Progenitor cell of endocrine pancreas (in vitro differentiated cells): ENCODE measurements at regions not wholly inside any gene's neighbourhood (a gene's known extent, or its start where the extent isn't known, plus 50 kb on each side); places are given as distances from the start of the nearest gene placed in this dataset.
"Not testable (repeated sequence)": the region's sequence is repeated elsewhere in the genome, so short reads cannot be mapped to it uniquely, and the experiment has no call there.

Experiments
- DNase-seq: peaks from one replicate; pipeline ENCODE4 v3.0.0; 2021; ENCODE audit warnings: low spot score; ENCODE audit not compliant: unreplicated experiment
- H3K27ac Mint-ChIP-seq: 2 replicates; pipeline ENCODE4 v1.8.0; 2021; ENCODE audit warnings: mild to moderate bottlenecking, moderate library complexity, mixed read lengths
- H3K27me3 Mint-ChIP-seq: 2 replicates; pipeline ENCODE4 v1.8.0; 2021; ENCODE audit warnings: mixed read lengths
- H3K36me3 Mint-ChIP-seq: 2 replicates; pipeline ENCODE4 v1.8.0; 2022; ENCODE audit warnings: mixed read lengths; ENCODE audit not compliant: insufficient read depth
- H3K4me1 Mint-ChIP-seq: 2 replicates; pipeline ENCODE4 v1.8.0; 2021; ENCODE audit warnings: low read depth, mixed read lengths
- H3K4me3 Mint-ChIP-seq: 2 replicates; pipeline ENCODE4 v1.8.0; 2021; ENCODE audit warnings: low read depth, mild to moderate bottlenecking, moderate library complexity, mixed read lengths
- H3K9me3 Mint-ChIP-seq: 2 replicates; pipeline ENCODE4 v1.8.0; 2021; ENCODE audit warnings: low read depth, mixed read lengths
- TF ChIP-seq, protein P1 (sequence below): fragments of 200-600 bp; sonication (generic); IDR thresholded peaks from one replicate; pipeline ENCODE4 v1.5.0; 2021; ENCODE audit warnings: antibody characterized with exemption, mild to moderate bottlenecking; ENCODE audit not compliant: unreplicated experiment

DNA sequence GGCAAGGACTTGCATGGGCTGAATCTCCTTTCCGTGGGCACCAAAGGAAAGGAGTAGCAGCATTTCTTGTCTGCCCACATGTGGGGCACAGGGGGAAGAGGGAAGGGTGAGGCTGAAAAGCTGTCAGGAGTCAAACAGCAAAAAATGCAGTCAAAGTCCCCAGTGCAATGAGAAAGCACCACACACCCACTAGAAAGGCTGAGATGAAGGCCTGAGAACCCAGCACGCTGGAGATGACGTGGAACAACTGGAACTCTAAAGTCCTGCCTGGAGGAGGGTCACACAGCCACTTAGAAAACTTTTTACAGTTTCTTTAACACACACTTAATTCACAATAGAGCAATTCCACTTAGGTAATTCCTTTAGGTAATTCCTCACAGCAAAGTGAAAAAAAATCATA, 94.6 kb upstream of the IGFBPL1 start:
- H3K27me3 Mint-ChIP-seq, result no peaks in the 10 kb centered on the region
- H3K9me3 Mint-ChIP-seq, result no peaks in the 10 kb centered on the region
- no peaks in the 10 kb centered on the region for H3K36me3 Mint-ChIP-seq
- no peak for DNase-seq
- no peaks in the 10 kb centered on the region for H3K4me1 Mint-ChIP-seq
- H3K27ac Mint-ChIP-seq, result no peak overlapping the region
- TF ChIP-seq, protein P1, sequence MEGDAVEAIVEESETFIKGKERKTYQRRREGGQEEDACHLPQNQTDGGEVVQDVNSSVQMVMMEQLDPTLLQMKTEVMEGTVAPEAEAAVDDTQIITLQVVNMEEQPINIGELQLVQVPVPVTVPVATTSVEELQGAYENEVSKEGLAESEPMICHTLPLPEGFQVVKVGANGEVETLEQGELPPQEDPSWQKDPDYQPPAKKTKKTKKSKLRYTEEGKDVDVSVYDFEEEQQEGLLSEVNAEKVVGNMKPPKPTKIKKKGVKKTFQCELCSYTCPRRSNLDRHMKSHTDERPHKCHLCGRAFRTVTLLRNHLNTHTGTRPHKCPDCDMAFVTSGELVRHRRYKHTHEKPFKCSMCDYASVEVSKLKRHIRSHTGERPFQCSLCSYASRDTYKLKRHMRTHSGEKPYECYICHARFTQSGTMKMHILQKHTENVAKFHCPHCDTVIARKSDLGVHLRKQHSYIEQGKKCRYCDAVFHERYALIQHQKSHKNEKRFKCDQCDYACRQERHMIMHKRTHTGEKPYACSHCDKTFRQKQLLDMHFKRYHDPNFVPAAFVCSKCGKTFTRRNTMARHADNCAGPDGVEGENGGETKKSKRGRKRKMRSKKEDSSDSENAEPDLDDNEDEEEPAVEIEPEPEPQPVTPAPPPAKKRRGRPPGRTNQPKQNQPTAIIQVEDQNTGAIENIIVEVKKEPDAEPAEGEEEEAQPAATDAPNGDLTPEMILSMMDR, result no peak
- no peak overlapping the region for H3K4me3 Mint-ChIP-seq

DNA sequence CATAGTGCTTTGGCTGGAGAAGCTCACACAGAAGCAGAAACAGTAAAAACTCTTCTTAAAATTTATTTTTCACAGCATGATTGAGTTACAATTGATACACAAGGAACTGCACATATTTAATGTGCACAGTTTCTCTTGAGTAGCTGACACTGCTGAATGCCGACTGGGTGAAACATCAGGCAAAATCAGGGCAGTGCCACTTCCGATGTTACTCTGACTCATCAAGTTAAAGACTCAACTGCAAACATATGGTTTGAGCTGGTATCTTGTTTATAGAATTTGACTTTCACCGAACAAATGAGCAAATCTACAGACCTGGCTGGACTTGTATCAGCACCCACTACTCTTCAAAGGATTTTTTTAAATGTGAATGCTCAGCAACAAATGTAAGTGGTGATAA, 92.0 kb upstream of the IGFBPL1 start:
- not testable (repeated sequence) for DNase-seq

DNA sequence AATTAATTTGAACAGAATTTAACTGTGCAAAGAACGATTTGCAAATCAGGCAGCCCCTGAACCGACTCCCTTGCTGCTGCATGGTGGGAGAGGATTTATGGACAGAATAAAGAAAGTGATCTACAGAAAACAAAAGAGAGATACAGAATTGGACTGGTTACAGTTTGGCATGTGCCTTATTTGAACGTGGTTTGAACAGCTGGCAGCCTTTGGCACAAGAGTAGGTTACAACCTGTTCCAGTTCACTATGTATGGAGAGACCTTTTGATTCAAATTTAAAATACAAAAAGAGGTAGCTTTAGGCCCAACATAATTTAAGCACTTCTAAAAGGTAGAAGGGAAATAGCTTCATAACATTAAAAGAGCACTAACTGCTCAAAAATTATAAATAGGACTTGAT, 90.8 kb upstream of the IGFBPL1 start:
- not testable (repeated sequence) for H3K4me1 Mint-ChIP-seq, H3K9me3 Mint-ChIP-seq, H3K27ac Mint-ChIP-seq, DNase-seq, H3K27me3 Mint-ChIP-seq, H3K36me3 Mint-ChIP-seq, H3K4me3 Mint-ChIP-seq

More for the DNA sequence above, 92.0 kb upstream of the IGFBPL1 start:
- not testable (repeated sequence) for H3K27ac Mint-ChIP-seq, H3K27me3 Mint-ChIP-seq, H3K4me1 Mint-ChIP-seq, H3K36me3 Mint-ChIP-seq, H3K9me3 Mint-ChIP-seq, H3K4me3 Mint-ChIP-seq

DNA sequence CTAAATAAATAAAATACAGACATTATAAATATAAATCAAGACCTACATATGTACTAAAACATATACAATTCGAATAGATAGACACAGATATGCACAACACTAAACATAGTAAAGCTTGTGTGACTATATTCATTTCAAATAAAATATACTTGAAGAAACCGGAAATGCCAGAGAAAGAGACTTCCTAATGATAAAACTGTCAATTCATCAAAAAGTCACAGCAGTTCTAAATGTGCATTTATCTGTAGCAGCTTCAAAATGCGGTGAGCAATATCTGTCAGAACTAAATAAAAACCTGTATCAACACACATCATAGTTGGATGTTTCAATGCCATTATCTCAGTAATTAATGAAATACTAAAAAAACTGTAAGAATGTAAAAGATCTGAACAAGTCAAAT, 86.1 kb upstream of the IGFBPL1 start:
- H3K36me3 Mint-ChIP-seq, H3K4me3 Mint-ChIP-seq, H3K27ac Mint-ChIP-seq, H3K4me1 Mint-ChIP-seq, H3K9me3 Mint-ChIP-seq, DNase-seq, H3K27me3 Mint-ChIP-seq: not testable (repeated sequence)

DNA sequence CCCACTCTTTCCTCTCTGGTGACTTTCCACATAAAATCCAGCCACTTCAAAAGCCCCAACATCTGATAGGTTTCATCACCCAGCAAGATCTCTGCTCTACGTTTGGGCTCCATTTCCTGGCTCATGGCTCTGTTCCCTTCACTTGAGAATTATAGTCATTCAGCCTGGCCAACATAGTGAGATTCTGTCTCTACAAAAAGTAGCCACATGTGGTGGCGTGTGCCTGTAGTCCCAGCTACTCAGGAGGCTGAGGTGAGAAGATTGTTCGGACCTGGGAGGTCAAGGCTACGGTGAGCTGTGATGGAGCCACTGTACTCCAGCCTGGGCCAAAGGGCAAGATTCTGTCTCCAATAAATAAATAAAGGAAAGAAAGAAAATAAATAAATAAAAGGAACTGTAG, 83.3 kb upstream of the IGFBPL1 start:
- TF ChIP-seq, protein P1, result no peak
- DNase-seq, result no peak
- no peaks in the 10 kb centered on the region for H3K9me3 Mint-ChIP-seq

DNA sequence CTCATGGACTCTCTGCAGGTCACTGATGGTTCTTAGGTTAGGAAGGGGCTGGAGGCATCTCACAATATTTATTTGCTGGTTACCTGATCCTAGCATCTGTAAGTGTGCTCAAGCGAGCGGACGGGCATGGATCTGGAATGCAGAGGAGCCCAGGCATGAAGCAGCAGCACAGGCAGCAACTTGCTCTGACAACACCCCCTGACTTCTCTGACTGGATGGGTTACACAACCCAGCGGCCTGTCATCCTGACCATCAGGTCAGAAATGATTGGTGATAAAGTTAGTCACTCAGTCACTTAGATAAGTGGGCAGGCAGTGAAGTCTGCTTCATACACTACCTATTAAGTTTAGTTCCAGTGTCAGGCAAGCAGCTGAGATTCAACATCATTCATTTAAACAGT, 75.9 kb upstream of the IGFBPL1 start:
- not testable (repeated sequence) for DNase-seq, H3K4me3 Mint-ChIP-seq, H3K4me1 Mint-ChIP-seq, H3K36me3 Mint-ChIP-seq, H3K27ac Mint-ChIP-seq, H3K27me3 Mint-ChIP-seq, H3K9me3 Mint-ChIP-seq

More for the DNA sequence above, 83.3 kb upstream of the IGFBPL1 start:
- Mint-ChIP-seq H3K27me3 (no peaks in the 10 kb centered on the region), H3K4me3 (no peak overlapping the region), H3K27ac (no peak overlapping the region), H3K4me1 (no peaks in the 10 kb centered on the region), H3K36me3 (no peaks in the 10 kb centered on the region)

DNA sequence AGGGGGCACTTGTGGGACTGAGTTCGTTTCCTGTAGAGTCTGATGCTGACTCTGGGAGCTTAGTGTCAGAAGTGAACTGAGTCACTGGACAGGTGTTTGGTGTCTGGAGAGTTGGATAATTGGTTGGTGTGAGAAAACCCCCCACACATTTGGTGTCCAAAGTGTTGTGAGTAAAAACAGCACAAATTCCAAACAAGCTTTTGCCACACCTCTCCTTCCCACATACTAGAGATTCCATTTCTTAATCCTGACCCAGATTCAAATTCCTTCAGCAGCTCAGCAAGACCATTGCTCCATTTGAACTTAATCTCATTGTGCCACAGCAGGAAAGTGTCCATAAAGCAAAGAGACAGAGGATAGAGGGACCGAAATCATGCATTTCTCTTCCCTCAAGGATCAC, 74.3 kb upstream of the IGFBPL1 start:
- not testable (repeated sequence) for H3K27me3 Mint-ChIP-seq, H3K4me1 Mint-ChIP-seq, H3K4me3 Mint-ChIP-seq, H3K9me3 Mint-ChIP-seq, H3K36me3 Mint-ChIP-seq, DNase-seq, H3K27ac Mint-ChIP-seq

DNA sequence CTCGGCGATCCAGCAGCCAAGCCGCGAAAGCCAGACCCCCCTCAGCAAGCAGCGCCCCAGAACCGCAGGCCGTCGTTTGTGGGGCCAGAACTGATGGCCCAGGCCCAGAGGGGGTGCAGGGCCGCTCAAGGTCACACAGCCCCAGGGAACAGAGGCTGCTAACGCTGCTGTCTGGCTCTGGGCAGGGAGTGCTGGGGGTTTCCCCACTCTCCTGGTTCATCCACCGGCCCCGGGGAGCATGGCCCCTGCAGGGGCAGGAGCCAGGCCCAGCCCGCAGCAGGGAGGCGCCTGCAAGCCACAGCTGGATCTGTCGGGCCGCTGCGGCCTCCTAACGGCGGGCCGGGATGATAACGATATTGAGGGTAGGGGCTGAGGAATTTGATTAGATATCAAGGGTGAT, 64.8 kb upstream of the IGFBPL1 start:
- no peak for DNase-seq
- no peaks in the 10 kb centered on the region for H3K4me1 Mint-ChIP-seq
- H3K4me3 Mint-ChIP-seq, result no peak overlapping the region
- H3K9me3 Mint-ChIP-seq, result peaks cover 5% of the 10 kb centered on the region
- H3K27ac Mint-ChIP-seq, result no peak overlapping the region
- no peaks in the 10 kb centered on the region for H3K36me3 Mint-ChIP-seq
- H3K27me3 Mint-ChIP-seq, result no peaks in the 10 kb centered on the region
- TF ChIP-seq, protein P1, result no peak
